NCI-H2227 (cell line): ENCODE measurements at regions not wholly inside any gene's neighbourhood (a gene's known extent, or its start where the extent isn't known, plus 50 kb on each side); places are given as distances from the start of the nearest gene placed in this dataset.

Experiments used
- DNase-seq: peaks from one replicate; lab custom pipeline; 2025; ENCODE audit not compliant: unreplicated experiment; lab: John Stamatoyannopoulos, UW

DNA sequence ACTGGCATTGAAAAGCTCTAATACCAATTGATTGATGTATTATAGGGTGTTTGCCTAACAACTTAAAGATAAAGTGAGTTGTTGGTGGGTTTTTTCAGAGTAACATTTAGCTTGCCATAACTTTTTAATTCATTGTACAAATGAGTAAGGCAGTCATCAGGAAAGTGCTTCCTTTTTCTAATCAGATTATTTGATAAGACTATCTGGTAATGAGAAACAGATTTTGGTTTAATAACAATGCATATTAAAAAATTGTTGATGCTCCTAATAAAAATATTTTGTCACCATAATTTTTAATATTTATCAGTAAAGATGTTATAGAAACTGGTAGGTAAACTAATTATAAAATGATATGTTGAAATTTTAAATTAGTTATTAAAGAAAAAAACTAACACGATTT lies 51.3 kb downstream of the BLTP1 start:
- DNase-seq, result no peak

DNA sequence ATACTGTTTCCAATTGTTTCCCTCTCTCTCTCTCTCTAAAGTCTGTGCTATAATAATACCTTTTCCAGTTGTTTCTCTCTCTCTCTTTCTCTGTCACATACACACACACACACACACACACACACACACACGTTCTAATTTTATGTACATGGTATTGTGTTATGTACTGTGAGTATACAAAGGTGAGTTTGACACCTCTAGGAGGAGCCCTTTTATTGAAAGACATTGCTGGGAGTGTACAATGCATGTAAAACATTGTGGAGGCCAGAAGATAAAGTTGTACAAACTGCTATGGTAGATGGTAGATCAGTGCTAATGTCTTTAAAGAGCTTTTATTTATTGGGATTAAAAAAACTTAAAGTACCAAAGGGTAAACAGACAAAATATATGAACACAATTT lies 53.6 kb downstream of the BLTP1 start:
- no peak for DNase-seq

DNA sequence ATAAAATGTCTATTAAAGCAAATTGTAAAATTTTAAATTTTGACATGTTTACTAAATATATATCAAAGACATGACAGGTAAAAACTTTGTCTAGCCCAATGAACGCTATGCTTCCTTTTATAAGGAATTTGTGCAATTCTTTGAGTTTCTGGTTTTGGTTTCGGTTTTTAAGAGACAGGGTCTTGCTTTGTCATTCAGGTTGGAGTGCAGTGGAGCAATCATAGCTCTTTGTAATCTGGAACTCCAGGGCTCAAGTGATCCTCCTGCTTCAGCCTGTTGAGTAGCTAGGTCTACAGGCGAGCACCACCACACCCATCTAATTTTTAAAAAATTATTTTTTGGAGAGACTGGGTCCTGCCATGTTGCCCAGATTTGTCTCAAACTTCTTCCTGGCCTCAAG lies 60.7 kb downstream of the BLTP1 start:
- no peak for DNase-seq

DNA sequence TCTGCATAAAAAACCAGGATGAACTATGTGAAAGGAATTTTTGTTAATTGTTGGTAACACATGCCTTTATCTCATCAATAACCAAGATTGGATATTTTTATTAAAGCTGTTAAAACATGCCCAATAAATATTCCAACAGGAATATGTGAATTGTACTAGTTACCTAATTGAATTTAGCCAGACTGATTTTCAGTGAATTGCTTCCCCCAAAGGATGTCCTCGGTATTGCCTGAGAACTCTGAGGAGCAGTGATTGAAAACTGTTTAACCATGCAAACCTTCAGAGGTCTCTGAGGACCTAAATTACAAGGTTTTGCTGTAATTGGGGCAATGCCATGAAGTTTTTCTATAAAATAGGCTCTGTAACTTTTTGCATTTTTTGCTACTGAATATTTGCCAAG lies 66.6 kb downstream of the BLTP1 start:
- DNase-seq, result no peak

DNA sequence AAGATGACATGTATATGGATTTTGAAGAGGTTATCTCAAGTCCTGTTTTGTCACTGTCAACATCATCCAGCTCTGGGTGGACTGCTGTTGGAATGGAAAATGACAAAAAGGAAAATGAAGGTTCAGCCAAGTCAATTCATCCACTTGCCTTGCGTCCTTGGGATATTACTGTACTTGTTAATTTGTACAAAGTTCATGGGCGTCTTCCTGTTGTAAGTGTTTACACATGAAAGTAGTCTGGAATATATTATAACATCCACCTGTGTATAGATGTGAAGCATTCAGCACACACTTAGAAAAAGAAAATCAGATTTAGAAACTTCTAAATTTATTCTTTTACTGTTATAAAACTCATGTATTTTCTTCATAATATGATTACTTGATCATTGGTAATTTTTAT lies 67.2 kb downstream of the BLTP1 start:
- DNase-seq, result no peak

DNA sequence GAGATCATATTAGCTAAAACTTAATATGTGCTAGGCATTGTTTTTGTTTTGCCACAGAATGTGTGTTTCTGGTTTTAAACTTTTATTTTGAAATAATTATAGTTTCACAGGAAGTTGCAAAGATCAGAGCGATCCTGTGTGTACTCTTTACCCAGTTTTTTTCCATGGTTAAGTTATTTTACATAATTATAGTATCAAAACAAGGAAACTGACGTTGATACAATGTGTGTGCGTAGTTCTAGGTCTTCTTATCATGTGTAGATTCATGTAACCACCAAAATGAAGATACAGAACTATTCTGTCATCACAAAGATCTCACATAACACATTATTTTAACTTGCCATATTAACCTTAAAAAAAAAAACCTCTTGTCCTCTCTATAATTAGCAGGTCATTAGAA lies 69.2 kb downstream of the BLTP1 start:
- no peak for DNase-seq

DNA sequence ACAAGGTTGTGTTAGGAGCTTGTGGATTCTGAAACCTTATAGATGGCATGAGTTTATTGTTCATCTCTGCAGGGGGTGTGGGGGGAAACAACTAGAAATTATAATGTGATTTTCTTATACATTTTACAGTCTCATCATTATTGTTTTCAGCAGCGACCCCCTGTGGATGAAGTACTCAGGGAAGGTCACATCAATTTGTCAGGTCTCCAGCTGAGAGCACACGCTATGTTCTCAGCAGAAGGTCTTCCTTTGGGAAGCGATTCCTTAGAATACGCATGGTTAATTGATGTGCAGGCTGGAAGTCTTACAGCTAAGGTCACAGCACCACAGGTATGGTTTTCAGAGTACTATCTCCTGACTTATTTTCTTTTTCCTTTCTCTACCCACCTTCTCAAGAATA lies 72.2 kb downstream of the BLTP1 start:
- DNase-seq, result peak; percentile 10

DNA sequence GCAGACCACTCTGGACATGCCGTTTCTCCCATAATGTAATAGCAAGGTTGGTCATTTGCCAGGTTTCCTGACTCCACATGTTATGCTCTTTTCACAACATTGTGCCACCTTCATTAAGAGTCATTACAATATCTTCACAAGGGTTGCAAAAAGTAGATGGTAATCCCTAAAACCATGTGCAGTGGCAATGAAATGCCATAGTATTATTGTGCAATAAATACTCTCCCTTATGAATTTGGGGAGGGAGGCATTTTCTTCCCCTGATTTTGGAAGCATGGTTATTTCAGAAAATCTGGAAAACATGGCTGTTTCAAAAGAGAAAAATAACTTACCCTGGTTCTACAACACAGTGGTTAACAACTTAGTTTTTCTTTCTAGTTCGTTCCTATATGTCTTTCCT lies 75.1 kb downstream of the BLTP1 start:
- DNase-seq, result no peak

DNA sequence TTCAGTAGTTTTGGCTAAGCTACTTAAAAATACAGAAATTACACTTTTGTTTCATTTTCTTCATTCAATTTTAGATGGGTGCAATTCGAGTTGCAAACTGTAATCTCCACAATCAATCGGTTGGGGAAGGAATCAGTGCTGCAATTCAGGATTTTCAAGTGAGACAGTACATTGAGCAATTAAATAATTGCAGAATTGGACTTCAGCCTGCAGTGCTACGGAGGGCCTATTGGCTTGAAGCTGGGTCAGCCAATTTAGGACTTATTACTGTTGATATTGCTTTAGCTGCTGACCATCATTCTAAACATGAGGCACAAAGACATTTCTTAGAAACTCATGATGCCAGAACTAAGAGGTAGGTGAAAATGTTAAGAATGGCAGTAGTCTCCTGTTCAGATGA lies 77.7 kb downstream of the BLTP1 start:
- DNase-seq, result no peak

DNA sequence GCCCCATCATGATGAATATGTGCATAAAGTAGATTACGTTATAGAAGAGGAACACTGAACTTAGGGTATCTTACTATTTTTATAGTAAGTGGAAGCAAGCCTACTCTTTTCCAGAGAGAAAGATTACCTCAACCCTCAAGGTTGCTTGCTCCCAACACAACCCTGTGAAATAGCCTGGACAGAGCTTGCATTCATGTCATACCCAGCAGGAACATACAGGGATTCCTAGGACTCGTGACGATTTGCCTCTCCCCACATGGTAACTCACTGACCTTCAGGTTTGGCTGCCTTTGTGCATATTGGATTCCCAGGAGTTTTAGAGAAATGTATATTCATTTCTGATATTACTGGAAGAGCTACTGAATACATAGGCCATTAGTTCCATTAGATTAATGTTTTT lies 80.5 kb downstream of the BLTP1 start:
- no peak for DNase-seq

DNA sequence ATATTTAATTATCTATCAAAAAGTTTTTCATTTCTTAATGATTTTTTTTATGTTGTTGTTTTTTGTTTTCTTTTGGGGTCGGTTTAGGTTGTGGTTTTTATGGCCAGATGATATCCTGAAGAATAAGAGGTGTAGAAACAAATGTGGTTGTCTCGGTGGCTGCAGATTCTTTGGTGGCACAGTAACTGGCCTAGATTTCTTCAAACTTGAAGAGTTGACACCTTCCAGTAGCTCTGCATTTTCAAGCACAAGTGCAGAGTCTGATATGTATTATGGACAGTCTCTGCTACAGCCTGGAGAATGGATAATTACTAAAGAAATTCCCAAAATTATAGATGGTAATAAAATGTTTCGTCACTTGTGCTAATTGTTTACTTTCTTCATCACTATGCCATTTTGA lies 82.6 kb downstream of the BLTP1 start:
- no peak for DNase-seq

DNA sequence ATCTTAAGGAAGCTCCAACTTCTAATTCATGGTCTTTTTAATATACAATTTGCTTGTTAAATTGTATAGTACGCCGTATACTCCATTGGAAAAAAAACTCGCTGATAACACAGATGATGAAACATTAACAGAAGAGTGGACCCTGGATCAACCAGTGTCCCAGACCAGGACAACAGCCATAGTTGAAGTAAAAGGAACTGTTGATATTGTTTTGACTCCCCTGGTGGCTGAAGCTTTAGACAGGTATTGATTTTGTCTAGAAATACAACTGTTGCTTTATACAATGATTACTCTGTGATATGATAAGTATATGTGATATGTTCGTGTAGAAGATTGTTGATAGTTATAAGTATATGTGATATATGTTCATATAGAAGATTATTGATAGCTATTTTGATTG lies 91.7 kb downstream of the BLTP1 start:
- no peak for DNase-seq

DNA sequence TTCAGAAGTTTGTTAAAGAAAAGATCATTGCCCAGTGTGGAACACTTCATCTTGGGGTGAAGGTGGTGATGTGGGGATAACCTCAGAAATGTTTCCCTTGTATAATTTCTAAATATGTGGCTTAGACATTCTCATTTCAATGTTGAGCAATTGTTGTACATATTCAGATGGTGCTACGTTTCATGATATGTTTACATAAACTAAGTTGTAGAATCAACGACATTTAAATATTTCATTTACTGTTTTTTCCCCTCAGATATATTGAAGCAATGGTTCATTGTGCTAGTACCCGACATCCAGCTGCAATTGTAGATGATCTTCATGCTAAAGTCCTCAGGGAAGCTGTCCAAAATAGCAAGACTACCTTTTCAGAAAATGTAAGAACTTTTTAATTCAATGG lies 92.6 kb downstream of the BLTP1 start:
- DNase-seq, result no peak

DNA sequence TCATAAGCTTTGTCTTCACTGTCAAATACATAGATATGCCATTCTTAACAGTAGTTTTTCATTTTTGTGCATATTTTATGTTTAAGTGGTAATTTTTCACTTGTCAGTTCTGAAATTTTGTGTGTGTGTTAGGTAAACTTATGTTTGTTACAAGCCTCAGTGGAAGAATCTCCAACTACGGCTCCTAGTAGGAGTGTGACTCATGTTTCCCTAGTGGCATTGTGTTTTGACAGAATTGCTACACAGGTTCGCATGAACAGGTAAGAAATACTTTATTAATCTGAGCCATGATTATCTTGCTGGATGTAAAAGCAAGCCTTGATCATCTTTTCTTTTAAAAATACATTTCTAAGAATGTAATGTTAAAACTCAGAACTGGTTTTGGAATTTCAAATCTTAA lies 94.4 kb downstream of the BLTP1 start:
- no peak for DNase-seq

DNA sequence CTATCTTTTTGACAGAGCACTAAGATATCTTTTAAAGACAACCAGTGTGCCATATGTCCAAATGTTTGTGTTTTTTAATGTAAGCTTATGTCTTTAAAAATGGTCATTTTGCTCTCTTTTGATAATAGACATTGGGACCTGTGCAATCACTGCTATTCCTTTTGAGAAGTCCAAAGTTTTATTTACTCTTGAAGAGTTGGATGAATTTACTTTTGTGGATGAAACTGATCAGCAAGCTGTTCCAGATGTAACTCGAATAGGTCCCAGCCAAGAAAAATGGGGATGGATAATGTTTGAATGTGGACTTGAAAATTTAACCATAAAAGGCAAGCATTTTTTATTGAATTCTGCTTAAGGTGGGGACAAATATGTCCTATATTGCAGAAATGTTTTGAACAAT lies 97.2 kb downstream of the BLTP1 start:
- DNase-seq, result no peak

DNA sequence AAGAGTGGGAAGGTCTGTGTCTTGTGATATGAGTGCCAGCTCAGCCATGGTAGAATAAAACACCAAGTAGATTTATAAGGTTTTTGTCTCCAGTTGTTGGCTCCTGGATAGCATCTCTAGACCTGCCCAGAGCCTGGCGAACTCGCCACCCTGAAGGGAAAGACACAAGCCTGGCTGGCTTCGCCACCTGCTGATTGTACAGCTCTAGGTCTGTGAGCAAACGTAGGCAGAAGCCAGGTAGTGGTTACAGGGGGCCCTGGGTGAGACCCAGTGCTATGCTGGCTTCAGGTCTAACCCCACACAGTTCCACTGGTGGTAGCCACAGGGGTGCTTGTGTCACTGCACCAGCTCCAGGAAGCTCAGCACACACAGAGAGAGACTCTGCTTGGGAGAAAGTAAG lies 100.5 kb downstream of the BLTP1 start:
- DNase-seq, result no peak

DNA sequence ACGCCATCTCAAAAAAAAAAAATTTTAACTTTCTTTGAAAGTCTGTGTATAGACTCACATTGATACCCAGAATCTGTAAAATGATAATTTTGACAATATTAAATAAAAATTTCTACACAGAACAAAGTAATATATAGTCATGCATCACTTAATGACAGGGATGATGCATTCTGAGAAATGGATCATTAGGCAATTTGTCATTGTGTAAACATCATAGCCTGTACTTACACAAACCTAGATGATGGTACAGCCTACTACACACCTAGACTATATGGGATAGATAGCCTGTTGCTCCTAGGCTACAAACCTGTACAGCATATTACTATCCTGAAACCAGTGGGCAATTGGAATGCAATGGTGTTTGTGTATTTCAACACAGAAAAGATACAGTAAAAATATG lies 107.7 kb downstream of the BLTP1 start:
- no peak for DNase-seq

DNA sequence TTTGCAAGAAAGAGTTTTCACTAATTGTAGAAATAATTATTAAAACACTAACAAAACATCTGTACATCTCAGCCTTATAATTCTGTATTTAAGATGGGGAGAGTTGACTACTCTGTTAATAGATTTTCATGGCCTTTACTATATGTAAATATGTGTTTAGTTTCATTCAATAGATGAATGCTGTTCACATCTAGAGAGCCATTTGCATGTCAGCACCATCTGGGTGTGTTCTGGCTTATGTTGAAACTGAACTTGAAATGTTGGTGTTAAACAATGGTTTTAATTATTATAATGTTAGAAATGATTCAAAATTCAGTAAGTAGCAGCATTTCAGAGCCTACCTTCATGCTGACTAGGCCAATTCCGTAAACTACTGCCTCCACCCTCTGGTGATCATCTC lies 102.5 kb upstream of the ADAD1 start:
- no peak for DNase-seq

DNA sequence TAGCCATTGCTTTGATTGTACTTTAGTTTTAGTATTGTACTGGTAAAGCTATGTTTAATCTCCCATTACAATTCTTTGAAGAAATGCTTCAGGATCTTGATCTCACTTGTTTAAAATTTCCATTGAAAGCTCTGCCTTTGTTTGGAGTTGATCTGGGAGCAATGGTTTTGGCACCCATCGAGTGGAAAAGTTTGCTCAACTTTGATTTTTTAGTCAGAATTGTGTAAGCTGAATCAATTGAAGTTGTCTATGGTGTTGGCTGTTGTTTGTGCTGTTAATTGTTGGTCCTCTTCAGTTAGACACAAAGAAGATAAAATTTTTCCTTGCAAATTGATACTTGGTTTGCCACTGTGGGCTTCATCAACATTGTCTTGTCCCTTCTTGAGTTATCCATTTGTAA lies 99.8 kb upstream of the ADAD1 start:
- DNase-seq, result no peak

DNA sequence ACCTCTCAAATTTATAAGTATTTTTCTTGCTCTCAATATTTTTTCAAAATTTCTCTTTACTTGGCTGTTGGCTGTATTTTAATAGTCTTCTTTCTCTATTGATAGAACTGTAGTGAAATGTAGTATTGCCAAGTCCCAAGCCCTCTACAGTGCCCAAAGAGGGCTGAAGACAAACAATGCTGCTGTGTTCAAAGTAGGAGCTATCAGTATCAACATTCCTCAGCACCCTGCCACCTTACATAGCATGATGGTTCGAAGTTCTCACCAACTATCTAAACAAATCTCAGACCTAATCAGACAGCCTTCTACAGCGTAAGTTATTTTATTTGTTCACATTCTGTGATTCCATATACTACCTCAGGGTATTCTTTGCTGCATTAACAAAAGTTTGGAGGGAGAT lies 99.1 kb upstream of the ADAD1 start:
- no peak for DNase-seq

DNA sequence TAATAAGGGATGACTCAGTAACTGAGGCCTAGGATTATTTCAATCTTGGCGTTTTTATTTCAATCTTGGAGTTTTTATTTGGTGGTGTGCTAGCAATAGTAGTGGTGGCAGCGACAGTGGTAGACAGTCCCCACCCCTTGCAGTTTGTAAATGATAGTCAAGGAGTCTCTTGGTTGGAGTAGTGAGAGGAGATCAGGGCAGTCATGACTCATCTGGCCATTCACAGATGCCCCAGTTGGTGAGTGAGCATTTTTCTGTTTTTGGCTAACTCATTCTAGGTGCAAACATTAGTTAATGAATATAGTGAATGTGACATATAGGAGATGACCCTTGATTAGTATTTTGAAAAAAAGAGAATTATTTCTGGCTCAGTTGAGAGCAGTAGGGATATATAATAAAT lies 93.5 kb upstream of the ADAD1 start:
- no peak for DNase-seq

DNA sequence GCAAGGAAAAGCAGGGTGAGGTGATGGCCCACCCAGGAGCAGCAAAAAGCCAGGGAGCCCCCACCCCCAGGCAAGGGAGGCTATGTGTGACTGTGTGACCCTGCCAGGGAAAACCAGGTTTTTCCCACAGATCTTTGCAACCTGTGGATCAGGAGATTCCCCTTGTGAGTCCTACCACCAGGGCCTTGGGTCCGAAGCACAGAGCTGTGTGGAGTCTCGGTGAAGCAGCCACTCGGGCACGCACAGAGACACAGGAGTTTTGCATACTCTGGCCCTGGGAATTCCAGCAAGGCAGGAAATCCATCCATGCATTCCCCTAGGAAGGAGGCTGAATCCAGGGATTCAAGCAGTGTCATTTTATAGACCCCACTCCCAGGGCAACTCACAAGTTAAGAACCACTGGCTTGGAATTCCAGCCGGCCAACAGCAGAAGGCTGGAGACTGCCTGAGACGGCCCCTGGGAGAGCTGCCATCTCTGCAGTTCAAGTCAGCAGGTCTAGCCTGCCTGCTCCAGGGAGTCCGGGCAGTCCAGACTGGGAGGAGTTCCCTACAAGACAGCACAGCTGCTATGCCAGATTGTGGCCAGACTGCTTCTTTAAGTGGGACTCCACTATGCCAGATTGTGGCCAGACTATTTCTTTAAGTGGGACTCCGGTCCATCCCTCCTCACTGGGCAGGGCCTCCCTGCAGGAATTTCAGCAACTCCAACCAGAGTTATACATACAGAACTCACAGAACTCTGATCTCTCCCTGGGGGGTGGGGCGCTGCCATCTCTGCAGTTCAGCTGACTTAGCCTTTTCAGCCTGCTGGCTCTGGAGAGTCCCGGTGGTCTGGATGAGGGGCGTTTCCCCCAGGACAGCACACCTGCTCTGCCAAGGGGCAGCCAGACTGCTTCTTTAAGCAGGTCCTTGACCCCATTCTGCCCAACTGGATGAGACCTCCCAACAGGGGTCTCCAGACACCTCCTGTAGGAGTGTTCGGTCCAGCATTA lies 85.1 kb upstream of the ADAD1 start:
- no peak for DNase-seq

DNA sequence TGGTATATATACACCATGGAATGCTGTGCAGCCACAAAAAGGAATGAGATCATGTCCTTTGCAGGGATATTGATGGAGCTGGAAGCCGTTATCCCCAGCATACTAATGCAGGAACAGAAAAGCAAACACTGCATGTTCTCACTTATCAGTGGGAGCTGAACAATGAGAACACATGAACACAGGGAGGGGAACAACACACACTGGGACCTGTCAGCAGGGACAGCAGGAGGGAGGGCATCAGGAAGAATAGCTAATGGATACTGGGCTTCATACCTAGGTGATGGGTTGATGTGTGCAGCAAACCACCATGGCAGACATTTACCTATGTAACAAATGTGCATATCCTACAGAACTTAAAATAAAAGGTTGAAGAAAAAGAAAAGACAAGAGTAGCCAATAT lies 81.1 kb upstream of the ADAD1 start:
- no peak for DNase-seq
